ENCODE measurements at regions not wholly inside any gene's neighbourhood (a gene's known extent, or its start where the extent isn't known, plus 50 kb on each side); places are given as distances from the start of the nearest gene placed in this dataset.

DNA sequence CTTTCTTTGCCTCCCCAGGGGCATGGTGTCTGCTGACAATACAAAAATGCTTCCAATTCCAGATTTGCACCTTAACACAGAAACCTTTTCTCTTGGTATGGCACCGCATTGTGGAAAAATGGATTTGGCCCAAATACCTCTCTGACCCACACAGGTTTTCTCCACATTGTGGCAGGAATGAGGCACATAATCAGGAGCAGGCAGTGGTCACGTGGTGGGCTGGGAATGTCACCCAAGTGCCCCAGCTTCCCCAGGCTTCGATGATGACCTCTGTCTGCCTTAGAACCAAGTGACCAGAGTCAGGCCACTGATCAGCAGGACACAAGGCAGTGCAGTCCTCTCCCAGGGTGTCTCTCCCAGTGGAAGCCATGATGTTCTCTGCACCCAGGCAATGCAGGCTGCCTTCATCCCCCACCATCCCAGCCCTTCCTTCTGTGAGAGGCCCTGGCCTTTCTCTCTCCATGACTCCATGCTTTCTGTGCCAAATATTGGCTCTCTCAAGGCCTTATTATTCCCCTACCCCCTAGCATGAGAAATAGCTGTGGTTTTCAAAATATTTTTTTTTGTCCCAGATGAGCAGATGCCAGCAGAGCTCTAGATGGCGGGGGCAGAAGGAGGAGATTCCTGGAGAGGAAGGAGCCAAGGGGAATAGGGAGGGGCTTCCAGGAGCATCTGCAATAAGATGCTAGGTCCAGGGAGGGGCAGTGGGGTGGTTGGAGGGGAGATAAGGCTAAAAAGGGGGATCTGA, 198.9 kb downstream of the ACKR3 start:
- TF ChIP-seq YY1 (IDR thresholded peaks at IDR 0.05; ENCODE audit: low read depth) (no peak), POLR2AphosphoS5 (IDR thresholded peaks at IDR 0.05; ENCODE audit: low read depth, low read length) (no peak), FOXM1 (IDR thresholded peaks at IDR 0.05; ENCODE audit: low read depth) (no peak)
- TF ChIP-seq, protein P1, sequence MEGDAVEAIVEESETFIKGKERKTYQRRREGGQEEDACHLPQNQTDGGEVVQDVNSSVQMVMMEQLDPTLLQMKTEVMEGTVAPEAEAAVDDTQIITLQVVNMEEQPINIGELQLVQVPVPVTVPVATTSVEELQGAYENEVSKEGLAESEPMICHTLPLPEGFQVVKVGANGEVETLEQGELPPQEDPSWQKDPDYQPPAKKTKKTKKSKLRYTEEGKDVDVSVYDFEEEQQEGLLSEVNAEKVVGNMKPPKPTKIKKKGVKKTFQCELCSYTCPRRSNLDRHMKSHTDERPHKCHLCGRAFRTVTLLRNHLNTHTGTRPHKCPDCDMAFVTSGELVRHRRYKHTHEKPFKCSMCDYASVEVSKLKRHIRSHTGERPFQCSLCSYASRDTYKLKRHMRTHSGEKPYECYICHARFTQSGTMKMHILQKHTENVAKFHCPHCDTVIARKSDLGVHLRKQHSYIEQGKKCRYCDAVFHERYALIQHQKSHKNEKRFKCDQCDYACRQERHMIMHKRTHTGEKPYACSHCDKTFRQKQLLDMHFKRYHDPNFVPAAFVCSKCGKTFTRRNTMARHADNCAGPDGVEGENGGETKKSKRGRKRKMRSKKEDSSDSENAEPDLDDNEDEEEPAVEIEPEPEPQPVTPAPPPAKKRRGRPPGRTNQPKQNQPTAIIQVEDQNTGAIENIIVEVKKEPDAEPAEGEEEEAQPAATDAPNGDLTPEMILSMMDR (IDR thresholded peaks at IDR 0.05), result no peak
- TF ChIP-seq, protein P2, sequence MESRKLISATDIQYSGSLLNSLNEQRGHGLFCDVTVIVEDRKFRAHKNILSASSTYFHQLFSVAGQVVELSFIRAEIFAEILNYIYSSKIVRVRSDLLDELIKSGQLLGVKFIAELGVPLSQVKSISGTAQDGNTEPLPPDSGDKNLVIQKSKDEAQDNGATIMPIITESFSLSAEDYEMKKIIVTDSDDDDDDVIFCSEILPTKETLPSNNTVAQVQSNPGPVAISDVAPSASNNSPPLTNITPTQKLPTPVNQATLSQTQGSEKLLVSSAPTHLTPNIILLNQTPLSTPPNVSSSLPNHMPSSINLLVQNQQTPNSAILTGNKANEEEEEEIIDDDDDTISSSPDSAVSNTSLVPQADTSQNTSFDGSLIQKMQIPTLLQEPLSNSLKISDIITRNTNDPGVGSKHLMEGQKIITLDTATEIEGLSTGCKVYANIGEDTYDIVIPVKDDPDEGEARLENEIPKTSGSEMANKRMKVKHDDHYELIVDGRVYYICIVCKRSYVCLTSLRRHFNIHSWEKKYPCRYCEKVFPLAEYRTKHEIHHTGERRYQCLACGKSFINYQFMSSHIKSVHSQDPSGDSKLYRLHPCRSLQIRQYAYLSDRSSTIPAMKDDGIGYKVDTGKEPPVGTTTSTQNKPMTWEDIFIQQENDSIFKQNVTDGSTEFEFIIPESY (IDR thresholded peaks at IDR 0.05; ENCODE audit: borderline replicate concordance, low read depth), result no peak
